H1 (cell line): ENCODE measurements at regions not wholly inside any gene's neighbourhood (a gene's known extent, or its start where the extent isn't known, plus 50 kb on each side); places are given as distances from the start of the nearest gene placed in this dataset.

ENCODE experiments used
- BACH1 ChIP-seq: IDR thresholded peaks from 2 replicates; pipeline ENCODE4 v1.6.1; 2012; ENCODE audit warnings: low read length, improper control_type of control experiment
- KDM1A ChIP-seq: fragments of 200-600, 300-600 bp; sonication (generic); IDR thresholded peaks from 2 replicates; pipeline ENCODE4 v1.7.1; 2016; ENCODE audit warnings: mild to moderate bottlenecking, low read length, borderline replicate concordance
- TF ChIP-seq, protein P1 (sequence below): IDR thresholded peaks from 2 replicates; pipeline ENCODE4 v1.6.1; 2012; ENCODE audit warnings: low read length, inconsistent platforms
- TF ChIP-seq, protein P2 (sequence below): fragments of 300-600 bp; sonication (generic); IDR thresholded peaks from 2 replicates; pipeline ENCODE4 v1.7.1; 2012; ENCODE audit warnings: low read length, moderate library complexity, mild to moderate bottlenecking, inconsistent platforms; ENCODE audit not compliant: insufficient replicate concordance

DNA sequence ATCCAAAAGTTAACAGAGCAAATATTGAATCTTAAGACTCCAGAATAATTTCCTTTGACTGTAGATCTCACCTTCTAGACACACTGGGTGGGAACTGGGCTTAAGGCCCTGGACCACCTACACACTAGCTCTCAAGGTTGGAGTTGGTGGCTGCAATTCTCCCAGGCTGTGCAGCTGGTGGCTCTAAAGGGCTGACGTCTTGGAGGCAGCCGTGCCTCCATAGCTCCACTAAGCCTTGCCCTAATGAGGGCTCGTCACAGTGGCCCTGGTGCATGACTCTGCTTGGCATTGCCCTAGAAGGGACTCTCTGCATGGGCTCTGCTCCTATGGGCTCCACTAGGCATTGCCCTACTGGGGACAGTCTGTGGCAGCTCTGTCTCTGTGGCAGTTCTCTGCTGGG, 1005.2 kb downstream of the CCSER2 start (continued):
- TF ChIP-seq KDM1A (no peak), BACH1 (no peak)
- TF ChIP-seq, protein P1, sequence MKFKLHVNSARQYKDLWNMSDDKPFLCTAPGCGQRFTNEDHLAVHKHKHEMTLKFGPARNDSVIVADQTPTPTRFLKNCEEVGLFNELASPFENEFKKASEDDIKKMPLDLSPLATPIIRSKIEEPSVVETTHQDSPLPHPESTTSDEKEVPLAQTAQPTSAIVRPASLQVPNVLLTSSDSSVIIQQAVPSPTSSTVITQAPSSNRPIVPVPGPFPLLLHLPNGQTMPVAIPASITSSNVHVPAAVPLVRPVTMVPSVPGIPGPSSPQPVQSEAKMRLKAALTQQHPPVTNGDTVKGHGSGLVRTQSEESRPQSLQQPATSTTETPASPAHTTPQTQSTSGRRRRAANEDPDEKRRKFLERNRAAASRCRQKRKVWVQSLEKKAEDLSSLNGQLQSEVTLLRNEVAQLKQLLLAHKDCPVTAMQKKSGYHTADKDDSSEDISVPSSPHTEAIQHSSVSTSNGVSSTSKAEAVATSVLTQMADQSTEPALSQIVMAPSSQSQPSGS: no peak
- TF ChIP-seq, protein P2, sequence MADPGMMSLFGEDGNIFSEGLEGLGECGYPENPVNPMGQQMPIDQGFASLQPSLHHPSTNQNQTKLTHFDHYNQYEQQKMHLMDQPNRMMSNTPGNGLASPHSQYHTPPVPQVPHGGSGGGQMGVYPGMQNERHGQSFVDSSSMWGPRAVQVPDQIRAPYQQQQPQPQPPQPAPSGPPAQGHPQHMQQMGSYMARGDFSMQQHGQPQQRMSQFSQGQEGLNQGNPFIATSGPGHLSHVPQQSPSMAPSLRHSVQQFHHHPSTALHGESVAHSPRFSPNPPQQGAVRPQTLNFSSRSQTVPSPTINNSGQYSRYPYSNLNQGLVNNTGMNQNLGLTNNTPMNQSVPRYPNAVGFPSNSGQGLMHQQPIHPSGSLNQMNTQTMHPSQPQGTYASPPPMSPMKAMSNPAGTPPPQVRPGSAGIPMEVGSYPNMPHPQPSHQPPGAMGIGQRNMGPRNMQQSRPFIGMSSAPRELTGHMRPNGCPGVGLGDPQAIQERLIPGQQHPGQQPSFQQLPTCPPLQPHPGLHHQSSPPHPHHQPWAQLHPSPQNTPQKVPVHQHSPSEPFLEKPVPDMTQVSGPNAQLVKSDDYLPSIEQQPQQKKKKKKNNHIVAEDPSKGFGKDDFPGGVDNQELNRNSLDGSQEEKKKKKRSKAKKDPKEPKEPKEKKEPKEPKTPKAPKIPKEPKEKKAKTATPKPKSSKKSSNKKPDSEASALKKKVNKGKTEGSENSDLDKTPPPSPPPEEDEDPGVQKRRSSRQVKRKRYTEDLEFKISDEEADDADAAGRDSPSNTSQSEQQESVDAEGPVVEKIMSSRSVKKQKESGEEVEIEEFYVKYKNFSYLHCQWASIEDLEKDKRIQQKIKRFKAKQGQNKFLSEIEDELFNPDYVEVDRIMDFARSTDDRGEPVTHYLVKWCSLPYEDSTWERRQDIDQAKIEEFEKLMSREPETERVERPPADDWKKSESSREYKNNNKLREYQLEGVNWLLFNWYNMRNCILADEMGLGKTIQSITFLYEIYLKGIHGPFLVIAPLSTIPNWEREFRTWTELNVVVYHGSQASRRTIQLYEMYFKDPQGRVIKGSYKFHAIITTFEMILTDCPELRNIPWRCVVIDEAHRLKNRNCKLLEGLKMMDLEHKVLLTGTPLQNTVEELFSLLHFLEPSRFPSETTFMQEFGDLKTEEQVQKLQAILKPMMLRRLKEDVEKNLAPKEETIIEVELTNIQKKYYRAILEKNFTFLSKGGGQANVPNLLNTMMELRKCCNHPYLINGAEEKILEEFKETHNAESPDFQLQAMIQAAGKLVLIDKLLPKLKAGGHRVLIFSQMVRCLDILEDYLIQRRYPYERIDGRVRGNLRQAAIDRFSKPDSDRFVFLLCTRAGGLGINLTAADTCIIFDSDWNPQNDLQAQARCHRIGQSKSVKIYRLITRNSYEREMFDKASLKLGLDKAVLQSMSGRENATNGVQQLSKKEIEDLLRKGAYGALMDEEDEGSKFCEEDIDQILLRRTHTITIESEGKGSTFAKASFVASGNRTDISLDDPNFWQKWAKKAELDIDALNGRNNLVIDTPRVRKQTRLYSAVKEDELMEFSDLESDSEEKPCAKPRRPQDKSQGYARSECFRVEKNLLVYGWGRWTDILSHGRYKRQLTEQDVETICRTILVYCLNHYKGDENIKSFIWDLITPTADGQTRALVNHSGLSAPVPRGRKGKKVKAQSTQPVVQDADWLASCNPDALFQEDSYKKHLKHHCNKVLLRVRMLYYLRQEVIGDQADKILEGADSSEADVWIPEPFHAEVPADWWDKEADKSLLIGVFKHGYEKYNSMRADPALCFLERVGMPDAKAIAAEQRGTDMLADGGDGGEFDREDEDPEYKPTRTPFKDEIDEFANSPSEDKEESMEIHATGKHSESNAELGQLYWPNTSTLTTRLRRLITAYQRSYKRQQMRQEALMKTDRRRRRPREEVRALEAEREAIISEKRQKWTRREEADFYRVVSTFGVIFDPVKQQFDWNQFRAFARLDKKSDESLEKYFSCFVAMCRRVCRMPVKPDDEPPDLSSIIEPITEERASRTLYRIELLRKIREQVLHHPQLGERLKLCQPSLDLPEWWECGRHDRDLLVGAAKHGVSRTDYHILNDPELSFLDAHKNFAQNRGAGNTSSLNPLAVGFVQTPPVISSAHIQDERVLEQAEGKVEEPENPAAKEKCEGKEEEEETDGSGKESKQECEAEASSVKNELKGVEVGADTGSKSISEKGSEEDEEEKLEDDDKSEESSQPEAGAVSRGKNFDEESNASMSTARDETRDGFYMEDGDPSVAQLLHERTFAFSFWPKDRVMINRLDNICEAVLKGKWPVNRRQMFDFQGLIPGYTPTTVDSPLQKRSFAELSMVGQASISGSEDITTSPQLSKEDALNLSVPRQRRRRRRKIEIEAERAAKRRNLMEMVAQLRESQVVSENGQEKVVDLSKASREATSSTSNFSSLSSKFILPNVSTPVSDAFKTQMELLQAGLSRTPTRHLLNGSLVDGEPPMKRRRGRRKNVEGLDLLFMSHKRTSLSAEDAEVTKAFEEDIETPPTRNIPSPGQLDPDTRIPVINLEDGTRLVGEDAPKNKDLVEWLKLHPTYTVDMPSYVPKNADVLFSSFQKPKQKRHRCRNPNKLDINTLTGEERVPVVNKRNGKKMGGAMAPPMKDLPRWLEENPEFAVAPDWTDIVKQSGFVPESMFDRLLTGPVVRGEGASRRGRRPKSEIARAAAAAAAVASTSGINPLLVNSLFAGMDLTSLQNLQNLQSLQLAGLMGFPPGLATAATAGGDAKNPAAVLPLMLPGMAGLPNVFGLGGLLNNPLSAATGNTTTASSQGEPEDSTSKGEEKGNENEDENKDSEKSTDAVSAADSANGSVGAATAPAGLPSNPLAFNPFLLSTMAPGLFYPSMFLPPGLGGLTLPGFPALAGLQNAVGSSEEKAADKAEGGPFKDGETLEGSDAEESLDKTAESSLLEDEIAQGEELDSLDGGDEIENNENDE: no peak
